AG10803 (cell line): ENCODE measurements at regions not wholly inside any gene's neighbourhood (a gene's known extent, or its start where the extent isn't known, plus 50 kb on each side); places are given as distances from the start of the nearest gene placed in this dataset.

Experiments used
- DNase-seq: peaks from one replicate; pipeline ENCODE4 v3.0.0; 2010; ENCODE audit warnings: low read depth
- H3K4me3 ChIP-seq: 2 replicates; pipeline ENCODE4 v1.5.1; 2011; ENCODE audit warnings: mild to moderate bottlenecking, low read length, control low read depth
- CTCF ChIP-seq: conservative IDR thresholded peaks from 2 replicates; pipeline ENCODE4 v1.5.1; 2011; ENCODE audit warnings: mild to moderate bottlenecking, low read length, control low read depth, inconsistent platforms

DNA sequence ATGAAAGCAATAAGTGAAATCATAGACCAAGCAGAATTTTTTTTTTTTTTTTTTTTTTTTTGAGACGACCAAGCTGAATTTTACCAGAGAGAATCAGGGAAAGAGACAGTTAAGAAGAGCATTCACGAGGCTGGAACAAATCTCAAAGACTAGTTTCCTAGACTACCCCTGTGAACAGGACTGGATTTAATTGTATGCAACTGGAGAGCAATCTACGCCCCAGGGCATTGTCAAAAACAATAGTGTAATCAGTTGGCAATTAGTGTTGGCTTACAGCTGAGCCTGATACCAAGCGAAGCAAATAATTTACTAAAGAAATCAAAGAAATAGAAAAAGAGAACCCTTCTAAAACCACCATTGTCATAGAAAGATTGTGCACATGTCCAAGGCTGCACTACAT, 232.9 kb upstream of the CPNE8 start:
- no peak for TF ChIP-seq CTCF
- no peak for DNase-seq
- no peak overlapping the region for H3K4me3 ChIP-seq

- peak; percentile 2 for DNase-seq
- no peak for TF ChIP-seq CTCF
- H3K4me3 ChIP-seq, result no peak overlapping the region
Observed at GRCh38 chr12:39127401-39127800, 222.0 kb upstream of the CPNE8 start.

DNA sequence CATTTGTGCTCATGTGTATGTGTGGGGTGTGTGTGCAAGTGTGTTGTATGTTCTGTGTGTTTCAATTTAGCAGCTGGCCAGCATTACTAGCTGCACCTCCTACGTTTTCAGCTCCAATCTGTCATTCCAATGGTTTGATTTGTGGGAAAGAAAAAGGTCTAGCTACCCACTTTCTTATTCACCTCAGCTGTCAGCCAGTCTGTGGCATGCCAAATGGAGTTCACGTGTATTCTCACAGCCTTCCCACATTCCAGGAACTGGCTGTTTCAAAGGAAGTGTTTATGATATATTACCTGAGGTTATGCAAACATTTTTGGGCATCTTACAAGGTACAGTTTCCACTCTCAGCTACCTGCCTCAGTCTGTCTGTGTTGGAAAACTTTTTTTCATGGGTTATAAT, 220.2 kb upstream of the CPNE8 start:
- TF ChIP-seq CTCF, result no peak
- H3K4me3 ChIP-seq, result no peak overlapping the region
- DNase-seq, result no peak

DNA sequence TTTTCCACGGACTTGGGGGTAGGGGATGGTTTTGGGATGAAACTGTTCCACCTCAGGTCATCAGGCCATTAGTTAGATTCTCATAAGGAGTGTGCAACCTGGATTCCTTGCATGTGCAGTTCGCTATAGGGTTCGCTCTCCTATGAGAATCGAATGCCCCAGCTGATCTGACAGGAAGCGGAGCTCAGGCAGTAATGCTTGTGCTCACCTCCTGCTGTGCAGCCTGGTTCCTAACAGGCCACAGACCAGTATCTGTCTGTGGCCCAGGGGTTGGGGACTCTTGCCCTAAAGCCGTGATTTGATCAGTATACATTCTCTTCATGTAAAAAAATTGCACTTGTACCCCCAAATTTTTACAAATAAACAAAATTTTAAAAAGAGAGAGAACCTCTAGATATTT, 219.4 kb upstream of the CPNE8 start:
- no peak for TF ChIP-seq CTCF

GRCh38 chr12:39123580-39124253, 218.3 kb upstream of the CPNE8 start:
- H3K4me3 ChIP-seq, result no peak overlapping the region
- no peak for TF ChIP-seq CTCF
- DNase-seq, result no peak

More for the DNA sequence above, 219.4 kb upstream of the CPNE8 start:
- H3K4me3 ChIP-seq, result no peak overlapping the region
- DNase-seq, result no peak

DNA sequence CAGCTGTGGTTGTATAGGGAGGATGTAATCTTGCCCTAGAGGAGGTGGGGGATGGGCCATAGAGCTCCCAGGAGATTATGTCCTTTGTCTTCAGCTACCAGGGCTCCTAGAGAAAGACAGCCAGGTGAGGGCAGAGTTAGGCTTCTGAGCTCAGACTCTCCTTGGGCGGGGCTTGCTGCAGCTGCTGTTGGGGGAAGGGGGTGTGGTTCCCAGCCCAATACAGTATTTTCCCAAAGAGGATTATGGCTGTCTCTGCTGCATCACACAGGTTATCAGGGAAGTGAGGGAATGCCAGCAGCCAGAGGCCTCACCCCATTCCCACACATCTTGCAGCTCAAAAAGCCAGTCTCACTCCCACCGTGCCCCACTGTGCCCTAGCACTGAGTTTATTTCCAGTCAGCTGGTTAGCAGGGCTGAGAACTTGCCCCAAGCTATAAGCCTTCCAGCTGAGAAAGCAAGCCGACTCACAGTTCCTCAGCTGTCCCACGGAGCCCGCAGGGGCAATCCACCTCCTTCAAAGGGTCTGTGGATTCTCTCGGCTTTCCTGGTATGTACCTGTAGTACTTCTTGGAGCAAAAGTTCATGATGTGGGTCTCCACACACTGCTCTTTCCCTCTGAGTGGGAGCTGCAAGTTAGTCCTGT, 217.3 kb upstream of the CPNE8 start:
- H3K4me3 ChIP-seq, result no peak overlapping the region
- no peak for TF ChIP-seq CTCF
- no peak for DNase-seq

DNA sequence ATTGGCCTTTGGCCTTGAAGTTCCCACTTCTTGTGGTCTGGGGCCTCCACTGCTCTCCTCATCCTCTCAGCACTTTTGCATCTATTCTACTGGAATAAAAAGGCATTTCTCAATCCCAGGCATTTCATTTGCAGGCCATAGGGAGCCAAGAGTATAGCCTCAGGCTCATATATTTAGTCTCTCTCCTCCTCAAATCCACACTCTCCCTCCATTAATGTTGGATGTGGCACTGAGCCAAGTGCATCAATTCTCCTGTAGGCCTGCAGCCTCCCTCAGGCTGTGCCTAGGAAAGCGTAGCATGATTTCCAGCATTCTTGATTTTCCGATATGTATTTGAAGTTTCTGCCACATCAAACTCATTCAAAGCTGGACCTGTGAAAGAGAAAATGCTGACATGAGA, 211.5 kb upstream of the CPNE8 start:
- no peak overlapping the region for H3K4me3 ChIP-seq
- TF ChIP-seq CTCF, result no peak
- no peak for DNase-seq
